Stimulated activated CD4-positive, alpha-beta T cell treated with anti-CD3 and anti-CD28 coated beads, Interleukin-1b, Interleukin-23, amount 100 ng/mL, for 1 hour (primary cell): ENCODE measurements at regions not wholly inside any gene's neighbourhood (a gene's known extent, or its start where the extent isn't known, plus 50 kb on each side); places are given as distances from the start of the nearest gene placed in this dataset.

Source experiments
- DNase-seq, 2 donors: peaks; one replicate each; pipeline ENCODE4 v3.0.0-alpha.2; 2020; ENCODE audit warnings: low read depth in 2 of 2

GRCh38 chr13:74871369-74872070, 610.4 kb downstream of the TBC1D4 start:
- no peak for DNase-seq

- no peak for DNase-seq
These were observed 611.1 kb downstream of the TBC1D4 start for GRCh38 chr13:74870865-74871264.

- no peak for DNase-seq
These were observed 612.1 kb downstream of the TBC1D4 start for GRCh38 chr13:74869846-74870245.

GRCh38 chr13:74868049-74868448, 613.9 kb downstream of the TBC1D4 start:
- DNase-seq, result no peak

GRCh38 chr13:74867460-74867859, 614.5 kb downstream of the TBC1D4 start:
- no peak for DNase-seq

- no peak for DNase-seq
These were observed 615.9 kb downstream of the TBC1D4 start for GRCh38 chr13:74866101-74866500.

GRCh38 chr13:74865656-74866055, 616.3 kb downstream of the TBC1D4 start:
- no peak for DNase-seq

GRCh38 chr13:74860789-74861188, 621.2 kb downstream of the TBC1D4 start:
- no peak for DNase-seq

- no peak for DNase-seq
These were observed 631.1 kb downstream of the TBC1D4 start for GRCh38 chr13:74850893-74851292.

GRCh38 chr13:74847966-74848365, 634.0 kb downstream of the TBC1D4 start:
- no peak for DNase-seq

GRCh38 chr13:74845806-74846205, 636.2 kb downstream of the TBC1D4 start:
- no peak for DNase-seq

- DNase-seq, result no peak
These were observed 640.3 kb downstream of the TBC1D4 start for GRCh38 chr13:74841651-74842050.

- DNase-seq, result no peak
These were observed 640.8 kb downstream of the TBC1D4 start for GRCh38 chr13:74841123-74841522.

GRCh38 chr13:74839656-74840055, 642.3 kb downstream of the TBC1D4 start:
- DNase-seq, result no peak

GRCh38 chr13:74838096-74838495, 643.9 kb downstream of the TBC1D4 start:
- DNase-seq, result no peak

- DNase-seq, result no peak
These were observed 645.3 kb downstream of the TBC1D4 start for GRCh38 chr13:74836628-74837027.

GRCh38 chr13:74835579-74835978, 646.4 kb downstream of the TBC1D4 start:
- DNase-seq, result no peak

- no peak for DNase-seq
These were observed 656.1 kb downstream of the TBC1D4 start for GRCh38 chr13:74825938-74826246.

- DNase-seq, result no peak
These were observed 656.6 kb downstream of the TBC1D4 start for GRCh38 chr13:74825152-74825937.

- no peak for DNase-seq
These were observed 661.2 kb downstream of the TBC1D4 start for GRCh38 chr13:74820809-74821208.

GRCh38 chr13:74819549-74819948, 662.4 kb downstream of the TBC1D4 start:
- no peak for DNase-seq

- no peak for DNase-seq
These were observed 665.2 kb downstream of the TBC1D4 start for GRCh38 chr13:74816737-74817136.

- no peak for DNase-seq
These were observed 662.0 kb upstream of the KLF12 start for GRCh38 chr13:74796157-74796556.

- DNase-seq, result no peak
These were observed 661.3 kb upstream of the KLF12 start for GRCh38 chr13:74795526-74795925.
